ENCODE measurements at regions not wholly inside any gene's neighbourhood (a gene's known extent, or its start where the extent isn't known, plus 50 kb on each side); places are given as distances from the start of the nearest gene placed in this dataset.

GRCh38 chr7:65287023-65287422 lies 86.6 kb upstream of the ZNF92 start:
- TF ChIP-seq CTCF (conservative IDR thresholded peaks at IDR 0.05; ENCODE audit: low read depth, low read length): no peak
- TF ChIP-seq EZH2 (IDR thresholded peaks at IDR 0.05; ENCODE audit: borderline replicate concordance, low read depth, low read length, poor library complexity, severe bottlenecking): no peak

Data from A673 (cell line).